ENCODE measurements at regions not wholly inside any gene's neighbourhood (a gene's known extent, or its start where the extent isn't known, plus 50 kb on each side); places are given as distances from the start of the nearest gene placed in this dataset.

DNA sequence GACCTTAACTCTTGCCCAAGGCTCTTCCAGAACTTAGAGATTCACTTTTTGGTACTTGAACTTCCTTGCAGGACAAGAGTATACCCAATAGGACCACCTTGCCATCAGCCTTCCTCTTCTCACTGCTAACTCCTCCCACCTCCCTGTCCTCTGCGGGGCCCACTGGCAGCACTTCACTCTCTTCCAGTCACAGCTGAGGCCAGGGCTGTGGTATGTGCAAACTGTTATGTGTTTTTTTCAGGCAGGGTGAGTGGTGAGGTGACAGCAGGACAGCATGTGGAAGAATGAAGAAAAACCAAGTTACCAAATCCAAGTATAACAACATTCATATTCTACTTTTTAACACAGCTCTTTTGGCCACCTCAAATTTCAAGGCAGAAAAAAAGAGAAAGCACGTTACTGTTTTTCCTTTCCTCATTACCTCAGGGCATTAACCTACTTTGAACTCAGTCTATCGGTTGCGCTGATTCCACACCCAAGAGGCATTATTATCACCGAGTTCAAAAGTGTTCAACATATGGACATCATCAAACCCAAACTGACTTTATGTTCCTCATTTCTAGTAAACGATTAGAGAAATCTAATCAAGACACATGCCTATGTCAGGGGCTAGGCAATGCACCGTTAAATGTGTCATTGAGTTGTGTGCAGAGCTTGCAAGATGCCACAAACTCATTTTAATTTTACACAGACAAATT, 605.2 kb upstream of the SYT4 start:
- no peak for DNase-seq (ENCODE audit: low spot score)

DNA sequence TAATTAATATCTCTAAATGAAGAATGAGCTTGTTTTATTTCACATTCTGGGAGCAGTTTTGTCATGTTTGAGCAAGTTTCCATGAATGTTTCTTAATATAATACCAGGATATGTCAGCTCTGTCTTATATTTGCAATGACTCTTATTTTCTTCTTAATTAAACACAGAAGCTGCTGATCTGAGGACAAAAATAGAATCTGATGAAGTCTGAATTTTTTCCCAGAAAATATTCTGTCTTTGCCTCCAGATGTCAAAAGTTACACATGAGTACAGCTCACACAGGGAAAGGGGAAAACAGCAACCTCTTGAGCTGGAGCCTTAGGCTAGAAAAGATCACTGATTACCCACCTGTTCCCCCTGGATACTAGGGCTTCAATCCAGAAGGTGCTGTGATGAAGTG, 606.6 kb upstream of the SYT4 start:
- DNase-seq (ENCODE audit: low spot score) = no peak

DNA sequence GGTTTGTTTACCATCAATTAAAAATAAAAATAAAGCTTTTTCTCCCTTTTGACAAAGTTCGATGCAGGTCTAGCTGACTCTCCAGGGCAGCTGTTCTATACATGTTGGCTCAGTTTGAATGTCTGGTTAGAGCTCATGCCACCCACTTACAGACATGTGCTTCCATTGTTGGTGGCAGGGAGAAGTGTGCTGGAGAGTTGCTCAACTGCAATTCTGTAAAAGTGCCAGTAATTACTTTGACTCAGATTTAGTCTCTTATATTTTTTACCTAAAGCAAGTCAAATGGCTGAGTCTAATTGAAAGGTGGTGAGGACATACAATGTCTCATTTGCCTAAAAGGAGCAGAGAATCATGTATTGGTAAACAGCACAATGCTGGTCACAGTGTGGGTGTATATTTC, 609.1 kb upstream of the SYT4 start:
- DNase-seq (ENCODE audit: low spot score) = no peak

DNA sequence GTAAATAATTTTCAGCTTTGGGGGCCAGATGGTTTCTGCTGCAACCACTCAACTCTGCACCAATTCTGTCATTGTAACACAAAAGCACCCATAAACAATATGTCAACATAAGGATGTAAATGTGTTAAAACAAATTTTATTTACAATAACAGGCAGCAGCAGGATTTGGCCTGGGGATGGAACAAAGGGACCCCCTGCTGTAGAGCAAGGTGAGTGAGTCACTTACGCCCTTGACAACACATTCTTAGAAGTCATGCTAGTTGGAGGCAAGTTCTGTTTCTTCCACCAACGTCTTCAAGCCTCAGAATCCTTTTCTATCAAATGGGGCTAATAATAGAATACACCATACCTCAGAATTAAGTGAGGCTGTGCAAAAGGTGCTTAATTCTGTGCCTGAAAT, 610.2 kb upstream of the SYT4 start:
- DNase-seq (ENCODE audit: low spot score) = no peak

GRCh38 chr18:43888598-43888997, 611.3 kb upstream of the SYT4 start:
- no peak for DNase-seq (ENCODE audit: low spot score)

GRCh38 chr18:43893001-43893637, 615.8 kb upstream of the SYT4 start:
- DNase-seq (ENCODE audit: low spot score) = no peak

DNA sequence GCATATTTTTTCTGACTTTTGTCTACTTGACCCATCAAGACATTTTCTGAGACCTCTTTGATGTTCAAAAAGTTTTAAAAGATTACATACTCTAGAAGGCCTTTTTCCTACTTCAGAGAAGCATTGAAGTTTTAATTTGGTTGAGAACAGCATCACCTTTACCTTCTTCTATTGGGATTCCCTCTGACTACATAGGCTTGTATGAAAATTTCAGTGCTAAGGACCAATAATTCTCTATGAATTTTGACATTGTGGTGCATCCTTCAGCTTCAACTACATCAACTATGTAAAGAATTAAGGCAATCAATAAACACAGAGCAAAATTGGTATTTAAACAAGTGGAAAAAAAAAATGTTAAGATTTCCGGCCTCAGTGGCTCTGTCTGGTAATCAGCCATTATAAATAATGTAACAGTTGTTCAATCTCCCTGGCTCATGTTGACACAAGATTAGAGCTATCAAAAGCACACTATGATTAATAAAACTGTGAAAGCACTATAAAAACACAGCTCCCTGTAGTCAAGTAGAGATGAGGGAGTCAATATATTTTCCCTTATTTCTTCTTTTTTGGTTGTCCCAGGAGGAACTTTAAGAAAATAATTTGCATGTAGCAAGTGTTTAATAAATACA, 627.0 kb upstream of the SYT4 start:
- no peak for DNase-seq (ENCODE audit: low spot score)

DNA sequence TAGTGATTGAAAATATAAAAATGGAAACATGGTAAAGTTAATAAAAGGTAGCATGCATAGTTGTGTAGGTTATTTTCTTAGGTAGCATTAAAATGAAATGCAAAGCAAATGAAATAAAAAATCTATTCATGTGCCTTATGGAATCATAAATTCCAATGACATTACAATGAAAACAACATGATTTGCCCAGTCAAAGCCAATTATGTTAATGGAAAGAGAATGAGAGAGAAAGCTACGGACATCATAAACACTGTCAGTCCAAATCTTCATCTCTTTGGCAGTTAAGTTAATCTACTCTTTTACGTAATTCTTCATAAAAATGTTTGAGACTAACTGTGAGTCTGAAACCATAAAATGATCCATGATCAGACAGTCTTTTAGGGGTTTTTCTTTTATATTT, 636.7 kb upstream of the SYT4 start:
- DNase-seq (ENCODE audit: low spot score) = no peak

DNA sequence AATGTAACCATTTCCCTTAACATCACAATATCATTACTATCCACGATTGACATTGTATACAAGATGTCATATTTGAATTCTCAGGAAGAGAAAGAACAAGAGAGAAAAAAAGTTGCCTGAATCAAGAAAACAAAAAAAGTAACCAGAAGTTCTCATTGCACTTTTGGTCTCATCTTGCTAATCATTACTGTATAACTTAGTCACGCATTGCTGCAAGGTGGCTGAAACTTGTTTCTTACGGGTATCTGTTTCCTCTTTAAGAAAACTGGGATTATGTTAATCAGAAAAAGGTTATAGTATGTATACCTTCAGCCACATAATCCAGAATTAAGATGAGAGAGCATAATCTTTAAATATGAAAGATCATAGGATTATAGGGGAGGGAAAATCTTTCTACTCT, 639.7 kb upstream of the SYT4 start:
- no peak for DNase-seq (ENCODE audit: low spot score)

GRCh38 chr18:43917520-43917919, 640.2 kb upstream of the SYT4 start:
- no peak for DNase-seq (ENCODE audit: low spot score)

DNA sequence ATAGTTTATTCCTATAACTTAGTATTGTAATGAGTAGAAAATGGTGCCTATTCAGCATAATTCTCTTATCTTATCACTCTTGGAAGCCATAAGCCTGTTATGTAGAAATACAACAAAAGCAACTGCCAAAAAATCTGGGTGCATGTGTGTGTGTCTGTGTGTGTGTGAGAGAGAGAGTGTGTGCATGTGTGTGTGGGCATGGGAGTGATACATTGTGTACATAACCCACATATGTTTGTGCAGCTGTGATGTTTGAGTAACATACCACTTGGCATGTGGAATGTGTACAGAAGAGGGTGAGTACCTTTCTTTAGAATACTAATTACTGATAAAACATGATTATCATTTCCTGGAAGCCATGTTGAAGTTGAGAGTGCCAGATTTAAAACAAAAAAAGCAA, 642.3 kb upstream of the SYT4 start:
- no peak for DNase-seq (ENCODE audit: low spot score)

DNA sequence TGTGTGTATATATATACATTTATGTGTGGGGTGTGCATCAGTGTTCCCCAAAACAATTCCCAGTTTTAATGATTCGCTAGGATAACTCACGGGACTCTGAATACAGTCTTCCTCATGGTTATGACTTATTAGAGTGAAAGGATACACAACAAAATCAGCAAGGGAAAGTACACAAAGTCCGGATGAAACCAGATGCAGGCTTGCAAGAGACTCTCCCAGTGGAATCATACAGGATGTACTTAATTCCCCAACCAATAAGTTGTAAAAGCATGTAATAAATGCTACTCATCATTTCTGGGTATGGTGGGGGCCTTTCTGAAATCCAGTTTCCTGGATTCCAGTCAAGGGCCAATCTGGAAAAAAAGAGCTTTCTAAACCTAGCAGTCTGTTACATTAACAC, 654.1 kb upstream of the SYT4 start:
- no peak for DNase-seq (ENCODE audit: low spot score)

- DNase-seq (ENCODE audit: low spot score) = no peak
These were observed 654.9 kb upstream of the SYT4 start for GRCh38 chr18:43932140-43932539.

DNA sequence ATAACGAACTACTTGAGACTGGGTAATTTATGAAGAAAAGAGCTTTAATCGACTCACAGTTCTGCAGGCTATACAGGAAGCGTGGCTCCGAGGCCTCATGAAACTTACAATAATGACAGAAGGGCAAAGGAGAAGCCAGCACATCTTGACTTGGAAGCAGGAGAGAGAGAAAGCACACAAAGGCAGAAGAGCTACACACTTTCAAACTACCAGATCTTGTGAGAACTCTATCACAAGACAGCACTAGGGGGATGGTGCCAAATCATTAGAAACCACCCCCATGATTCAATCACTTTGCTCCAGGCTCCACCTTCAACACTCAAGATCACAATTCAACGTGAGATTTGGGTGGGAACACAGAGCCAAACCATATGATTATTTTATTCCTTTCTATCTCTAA, 655.9 kb upstream of the SYT4 start:
- DNase-seq (ENCODE audit: low spot score) = no peak

DNA sequence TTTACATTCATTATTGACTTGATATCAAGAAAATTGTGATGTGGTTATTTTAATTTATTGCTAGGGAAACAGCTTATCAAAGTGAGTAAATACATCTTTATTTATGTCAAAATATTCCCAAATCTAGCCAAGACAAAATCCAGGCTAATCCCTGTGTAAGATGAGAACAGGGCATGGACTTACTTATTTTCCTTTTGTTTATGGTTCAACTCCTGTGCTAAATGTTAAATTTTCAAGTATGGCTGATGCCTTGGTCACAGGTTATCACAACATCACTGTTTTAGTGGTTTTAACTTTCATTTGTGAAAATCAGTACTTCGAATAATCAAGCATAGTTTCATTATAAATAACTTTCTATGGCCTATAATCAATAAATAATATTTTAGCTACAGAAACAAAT, 657.0 kb upstream of the SYT4 start:
- no peak for DNase-seq (ENCODE audit: low spot score)

GRCh38 chr18:43934781-43935471, 657.6 kb upstream of the SYT4 start:
- DNase-seq (ENCODE audit: low spot score) = no peak

- no peak for DNase-seq (ENCODE audit: low spot score)
These were observed 658.9 kb upstream of the SYT4 start for GRCh38 chr18:43936176-43936575.

DNA sequence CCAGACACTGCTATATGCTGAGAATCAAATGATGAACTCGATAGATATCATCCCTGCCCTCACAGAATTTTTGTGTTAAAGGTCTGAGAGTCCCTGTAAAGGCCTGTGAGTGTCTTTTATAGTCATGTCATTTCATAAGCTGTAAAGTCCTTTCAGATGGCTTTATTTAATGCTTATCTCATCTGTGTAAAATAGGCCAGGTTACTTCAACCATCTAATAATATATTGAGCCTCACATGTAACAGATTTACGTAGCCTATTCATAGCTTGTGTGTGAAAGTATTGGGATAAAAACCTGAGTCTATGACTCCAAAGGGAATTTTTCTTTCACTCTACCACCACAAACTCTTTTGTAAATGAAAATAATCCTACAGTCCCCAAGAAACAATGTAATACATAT, 672.0 kb upstream of the SYT4 start:
- DNase-seq (ENCODE audit: low spot score) = no peak

GRCh38 chr18:43950062-43950461, 672.8 kb upstream of the SYT4 start:
- DNase-seq (ENCODE audit: low spot score) = no peak

DNA sequence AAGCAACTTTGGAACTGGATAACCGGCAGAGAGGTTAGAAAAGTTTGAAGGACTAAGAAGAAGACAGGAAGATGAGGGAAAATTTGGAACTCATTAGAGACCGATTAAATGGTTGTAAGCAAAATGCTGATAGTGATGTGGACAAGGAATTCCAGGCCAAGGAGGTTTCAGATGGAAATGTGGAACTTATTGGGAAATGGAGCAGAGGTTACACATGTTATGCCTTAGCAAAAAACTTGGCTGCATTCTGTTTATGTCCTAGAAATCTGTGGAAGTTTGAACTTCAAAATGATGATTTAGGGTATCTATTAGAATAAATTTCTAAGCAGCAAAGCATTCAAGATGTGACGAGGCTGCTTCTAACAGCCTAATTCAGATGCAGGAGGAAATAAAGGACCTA, 675.1 kb upstream of the SYT4 start:
- no peak for DNase-seq (ENCODE audit: low spot score)

- no peak for DNase-seq (ENCODE audit: low spot score)
These were observed 684.4 kb upstream of the SYT4 start for GRCh38 chr18:43961722-43962121.

GRCh38 chr18:43964666-43965065, 687.4 kb upstream of the SYT4 start:
- no peak for DNase-seq (ENCODE audit: low spot score)

- no peak for DNase-seq (ENCODE audit: low spot score)
These were observed 688.4 kb upstream of the SYT4 start for GRCh38 chr18:43965691-43966090.
